Caco-2 (cell line): ENCODE measurements at regions not wholly inside any gene's neighbourhood (a gene's known extent, or its start where the extent isn't known, plus 50 kb on each side); places are given as distances from the start of the nearest gene placed in this dataset.

Experiments
- BruUV-seq: library from RNA; stranded (reverse); fragments of 400-500 nt; replicated peaks from 2 replicates; lab custom pipeline; 2021; lab: Mats Ljungman, UMichigan
- CTCF ChIA-PET: fragments of 300-600 bp; sonication (Branson Sonifier 250); formaldehyde crosslinking; loops from one replicate; lab custom pipeline; 2022; ENCODE audit warnings: antibody characterized with exemption; lab: Charles Lee
- POLR2A ChIA-PET: fragments of 300-600 bp; sonication (Branson Sonifier 250); formaldehyde crosslinking; loops from one replicate; lab custom pipeline; 2022; ENCODE audit warnings: antibody characterized with exemption; lab: Charles Lee
- DNase-seq, 2 experiments: peaks; one replicate each; pipeline versions ENCODE4 v3.0.0 to v3.0.0-alpha.2; 2020 to 2022
- H3K27me3 ChIP-seq: replicated peaks from 2 replicates; pipeline ENCODE4 v1.6.0; 2011; ENCODE audit warnings: low read length; ENCODE audit not compliant: control insufficient read depth, insufficient read depth
- H3K36me3 ChIP-seq: 2 replicates; pipeline ENCODE4 v1.5.1; 2011; ENCODE audit warnings: low read length; ENCODE audit not compliant: control insufficient read depth, insufficient read depth
- H3K4me1 ChIP-seq: fragments of 250-450 bp; sonication (Bioruptor Pico); 2 replicates; pipeline ENCODE4 v1.5.1; 2020; ENCODE audit warnings: mild to moderate bottlenecking
- H3K4me3 ChIP-seq: 2 replicates; pipeline ENCODE4 v1.5.1; 2011; ENCODE audit warnings: low read depth, mild to moderate bottlenecking, control low read depth, low read length
- H3K9me3 ChIP-seq: fragments of 250-450 bp; sonication (Bioruptor Pico); 2 replicates; pipeline ENCODE4 v1.5.1; 2020; ENCODE audit warnings: mild to moderate bottlenecking, moderate library complexity
- H3K27ac Mint-ChIP-seq: one replicate; pipeline ENCODE4 v1.8.0; 2022; ENCODE audit warnings: mixed read lengths; ENCODE audit not compliant: unreplicated experiment
- H3K27me3 Mint-ChIP-seq: one replicate; pipeline ENCODE4 v1.8.0; 2022; ENCODE audit warnings: mixed read lengths; ENCODE audit not compliant: insufficient read depth, unreplicated experiment
- H3K36me3 Mint-ChIP-seq: one replicate; pipeline ENCODE4 v1.8.0; 2022; ENCODE audit warnings: mild to moderate bottlenecking, mixed read lengths; ENCODE audit not compliant: insufficient read depth, unreplicated experiment
- H3K4me1 Mint-ChIP-seq: one replicate; pipeline ENCODE4 v1.8.0; 2022; ENCODE audit warnings: low read depth, mixed read lengths; ENCODE audit not compliant: unreplicated experiment
- H3K4me3 Mint-ChIP-seq: one replicate; pipeline ENCODE4 v1.8.0; 2022; ENCODE audit warnings: mild to moderate bottlenecking, moderate library complexity, mixed read lengths; ENCODE audit not compliant: unreplicated experiment
- H3K9me3 Mint-ChIP-seq: one replicate; pipeline ENCODE4 v1.8.0; 2022; ENCODE audit warnings: mixed read lengths; ENCODE audit not compliant: unreplicated experiment
- intact Hi-C: fragments of 100-400 bp; cut with micrococcal nuclease; formaldehyde crosslinking; loops from one replicate; pipeline ENCODE4 v1.10.0; 2022; ENCODE audit not compliant: unreplicated experiment
- TF ChIP-seq, protein P1 (sequence below), 2 experiments: fragments of 200-600 bp in 1 of 2; IDR thresholded peaks; 1 replicate in 1 of 2; 2 replicates in 1 of 2; pipeline versions ENCODE4 v1.5.1 to v1.8.0; 2011 to 2022; ENCODE audit warnings: antibody characterized with exemption in 1 of 2, control low read depth in 1 of 2, inconsistent platforms in 1 of 2, low read depth in 1 of 2, low read length in 1 of 2, mild to moderate bottlenecking in 1 of 2, moderate library complexity in 1 of 2; ENCODE audit not compliant: insufficient read depth in 1 of 2, severe bottlenecking in 1 of 2, unreplicated experiment in 1 of 2

DNA sequence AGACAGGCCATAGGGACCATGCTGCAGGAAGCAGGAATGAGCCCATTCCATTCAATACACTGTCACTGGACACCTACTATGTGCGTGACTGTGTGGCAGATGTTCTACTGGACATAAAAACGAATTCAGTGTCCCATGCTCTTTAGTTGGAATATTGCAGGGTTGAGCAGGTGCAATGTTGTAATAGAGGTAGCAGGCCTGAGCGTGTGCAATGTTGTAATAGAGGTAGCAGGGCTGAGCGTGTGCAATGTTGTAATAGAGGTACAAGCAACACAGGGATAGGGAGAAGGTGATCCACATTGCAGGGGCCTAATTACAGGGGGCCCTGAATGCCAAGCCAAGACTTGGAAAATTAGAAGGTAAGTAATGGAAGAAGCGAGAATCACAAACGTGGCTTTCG lies 261.4 kb upstream of the HES1 start:
- Mint-ChIP-seq H3K9me3 (peaks cover 10% of the 10 kb centered on the region), H3K36me3 (no peaks in the 10 kb centered on the region), H3K27ac (peak overlapping the region; percentile 71), H3K4me1 (peaks cover 70% of the 10 kb centered on the region), H3K4me3 (no peak overlapping the region), H3K27me3 (no peaks in the 10 kb centered on the region)
- Histone ChIP-seq H3K4me1 (peaks cover 90% of the 10 kb centered on the region), H3K9me3 (no peaks in the 10 kb centered on the region), H3K4me3 (no peak overlapping the region), H3K27me3 (no peaks in the 10 kb centered on the region), H3K36me3 (no peaks in the 10 kb centered on the region)
- TF ChIP-seq, protein P1, sequence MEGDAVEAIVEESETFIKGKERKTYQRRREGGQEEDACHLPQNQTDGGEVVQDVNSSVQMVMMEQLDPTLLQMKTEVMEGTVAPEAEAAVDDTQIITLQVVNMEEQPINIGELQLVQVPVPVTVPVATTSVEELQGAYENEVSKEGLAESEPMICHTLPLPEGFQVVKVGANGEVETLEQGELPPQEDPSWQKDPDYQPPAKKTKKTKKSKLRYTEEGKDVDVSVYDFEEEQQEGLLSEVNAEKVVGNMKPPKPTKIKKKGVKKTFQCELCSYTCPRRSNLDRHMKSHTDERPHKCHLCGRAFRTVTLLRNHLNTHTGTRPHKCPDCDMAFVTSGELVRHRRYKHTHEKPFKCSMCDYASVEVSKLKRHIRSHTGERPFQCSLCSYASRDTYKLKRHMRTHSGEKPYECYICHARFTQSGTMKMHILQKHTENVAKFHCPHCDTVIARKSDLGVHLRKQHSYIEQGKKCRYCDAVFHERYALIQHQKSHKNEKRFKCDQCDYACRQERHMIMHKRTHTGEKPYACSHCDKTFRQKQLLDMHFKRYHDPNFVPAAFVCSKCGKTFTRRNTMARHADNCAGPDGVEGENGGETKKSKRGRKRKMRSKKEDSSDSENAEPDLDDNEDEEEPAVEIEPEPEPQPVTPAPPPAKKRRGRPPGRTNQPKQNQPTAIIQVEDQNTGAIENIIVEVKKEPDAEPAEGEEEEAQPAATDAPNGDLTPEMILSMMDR (IDR thresholded peaks at IDR 0.05; ENCODE audit: insufficient read depth in 1 of 2, low read depth in 1 of 2, low read length in 1 of 2, severe bottlenecking in 1 of 2, unreplicated experiment in 1 of 2) = no peak
- ChIA-PET CTCF (no interaction called here), POLR2A (no interaction called here)
- DNase-seq = no peak
- no TSS peak for BruUV-seq
- intact Hi-C loops = no loop called here

DNA sequence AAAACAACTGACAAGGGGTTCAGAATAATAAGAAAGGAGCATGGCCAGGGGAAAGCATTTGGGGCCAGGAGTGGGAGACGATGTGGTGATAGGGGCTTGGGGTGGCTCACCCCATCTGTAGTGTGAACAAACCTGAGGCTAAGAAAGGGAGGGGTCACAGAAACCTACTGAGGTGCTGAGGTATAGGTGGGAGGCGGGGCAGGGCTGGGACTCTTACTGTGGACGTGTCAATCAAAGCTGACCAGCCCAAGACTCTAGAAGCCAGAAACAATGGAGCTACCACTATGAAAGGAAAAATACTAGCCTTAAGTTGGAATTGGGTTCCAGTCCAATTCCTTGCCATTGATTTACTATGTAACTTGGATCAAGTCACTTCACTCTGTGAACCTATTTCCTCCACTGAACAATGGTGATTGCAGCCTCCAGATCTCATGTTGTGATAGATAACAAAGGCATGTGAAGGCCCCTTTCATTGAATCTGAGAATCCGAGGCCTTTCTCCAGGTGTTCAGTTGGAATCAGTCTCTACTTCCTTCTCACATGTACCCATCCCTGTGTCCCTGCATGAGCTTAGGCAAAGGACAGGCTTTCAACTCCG lies 260.9 kb upstream of the HES1 start:
- intact Hi-C loops = no loop called here
- Mint-ChIP-seq H3K4me1 (peaks cover 74% of the 10 kb centered on the region), H3K36me3 (no peaks in the 10 kb centered on the region), H3K27me3 (no peaks in the 10 kb centered on the region), H3K9me3 (peaks cover 10% of the 10 kb centered on the region), H3K27ac (peak overlapping the region; percentile 71), H3K4me3 (no peak overlapping the region)
- no TSS peak for BruUV-seq
- CTCF ChIA-PET = interaction anchor here (1.0 kb wide), 1 partner anchor 39 kb away, joined by 3 read pairs; no protein-coding TSS in a partner anchor
- no peak for DNase-seq
- Histone ChIP-seq H3K36me3 (no peaks in the 10 kb centered on the region), H3K27me3 (no peaks in the 10 kb centered on the region), H3K4me3 (no peak overlapping the region), H3K4me1 (peaks cover 90% of the 10 kb centered on the region), H3K9me3 (no peaks in the 10 kb centered on the region)
- TF ChIP-seq, protein P1 (IDR thresholded peaks at IDR 0.05; ENCODE audit: insufficient read depth in 1 of 2, low read depth in 1 of 2, low read length in 1 of 2, severe bottlenecking in 1 of 2, unreplicated experiment in 1 of 2) = no peak
- POLR2A ChIA-PET = interaction anchor here (0.5 to 1.6 kb wide), 2 partner anchors 36 to 259 kb away, joined by 4 to 6 read pairs; no protein-coding TSS in a partner anchor

DNA sequence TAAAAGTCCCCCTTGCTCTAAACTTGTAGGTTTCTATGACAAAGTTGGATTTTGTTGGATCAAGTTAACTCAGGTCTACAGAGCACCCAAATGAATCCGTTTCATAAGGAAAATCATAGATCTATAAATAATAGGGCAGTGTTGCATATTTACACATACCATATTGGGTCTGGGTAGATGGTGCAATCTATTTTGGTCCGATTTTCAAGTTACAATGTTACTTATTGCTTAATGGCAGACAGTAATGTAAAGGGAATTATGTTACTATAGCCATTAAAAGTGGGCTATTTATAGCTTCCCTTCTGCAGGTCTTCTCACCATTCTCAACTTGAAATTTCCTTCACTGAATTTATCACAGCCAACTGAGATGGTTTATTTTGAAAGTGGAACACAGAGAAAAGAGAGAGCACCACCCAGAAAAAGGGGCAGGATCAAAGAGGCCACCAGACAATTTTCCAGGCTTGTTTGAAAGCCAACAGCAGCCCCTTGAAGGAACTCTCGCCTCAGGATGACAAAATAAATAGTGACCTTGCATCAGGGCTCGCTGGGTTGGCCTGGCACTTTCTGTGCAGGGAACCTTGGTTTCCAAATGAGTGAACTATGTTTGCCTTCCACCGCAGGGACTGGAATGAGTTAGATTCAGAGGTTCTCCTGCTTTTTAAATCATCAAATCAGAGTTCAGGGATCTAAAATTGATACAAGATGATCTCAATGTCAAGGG lies 260.2 kb upstream of the HES1 start:
- Histone ChIP-seq H3K36me3 (no peaks in the 10 kb centered on the region), H3K27me3 (no peaks in the 10 kb centered on the region), H3K4me3 (no peak overlapping the region), H3K9me3 (no peaks in the 10 kb centered on the region), H3K4me1 (peaks cover 90% of the 10 kb centered on the region)
- DNase-seq = no peak
- POLR2A ChIA-PET = interaction anchor here (0.5 to 1.6 kb wide), 2 partner anchors 35 to 258 kb away, joined by 4 to 6 read pairs; no protein-coding TSS in a partner anchor
- H3K27me3 Mint-ChIP-seq = no peaks in the 10 kb centered on the region
- H3K9me3 Mint-ChIP-seq = peaks cover 10% of the 10 kb centered on the region
- H3K36me3 Mint-ChIP-seq = no peaks in the 10 kb centered on the region
- H3K4me1 Mint-ChIP-seq = peaks cover 68% of the 10 kb centered on the region
- CTCF ChIA-PET = interaction anchor here (0.9 to 1.0 kb wide), 2 partner anchors 32 to 39 kb away, joined by 3 read pairs; no protein-coding TSS in a partner anchor
- BruUV-seq = no TSS peak
- intact Hi-C loops = no loop called here
- peak overlapping the region; percentile 71 for H3K27ac Mint-ChIP-seq
- TF ChIP-seq, protein P1 (IDR thresholded peaks at IDR 0.05; ENCODE audit: insufficient read depth in 1 of 2, low read depth in 1 of 2, low read length in 1 of 2, severe bottlenecking in 1 of 2, unreplicated experiment in 1 of 2) = no peak
- no peak overlapping the region for H3K4me3 Mint-ChIP-seq
